GOT3 (cell line): ENCODE measurements at regions not wholly inside any gene's neighbourhood (a gene's known extent, or its start where the extent isn't known, plus 50 kb on each side); places are given as distances from the start of the nearest gene placed in this dataset.
"Not testable (repeated sequence)": the region's sequence is repeated elsewhere in the genome, so short reads cannot be mapped to it uniquely, and the experiment has no call there.

Experiments
- DNase-seq: peaks from one replicate; lab custom pipeline; 2025; ENCODE audit warnings: mixed read lengths; lab: John Stamatoyannopoulos, UW

- DNase-seq: no peak
Measured at GRCh38 chr2:175350105-175350504, 168.6 kb upstream of the ATP5MC3 start.

GRCh38 chr2:175342085-175342484 is 160.6 kb upstream of the ATP5MC3 start:
- no peak for DNase-seq

GRCh38 chr2:175330195-175330594 is 148.7 kb upstream of the ATP5MC3 start:
- no peak for DNase-seq

GRCh38 chr2:175326801-175327200 is 145.3 kb upstream of the ATP5MC3 start:
- DNase-seq: no peak

- not testable (repeated sequence) for DNase-seq
Measured at GRCh38 chr2:175326164-175326563, 144.7 kb upstream of the ATP5MC3 start.

- no peak for DNase-seq
Measured at GRCh38 chr2:175323162-175323561, 141.7 kb upstream of the ATP5MC3 start.

- no peak for DNase-seq
Measured at GRCh38 chr2:175318542-175318941, 137.0 kb upstream of the ATP5MC3 start.

- no peak for DNase-seq
Measured at GRCh38 chr2:175317751-175318150, 136.2 kb upstream of the ATP5MC3 start.

GRCh38 chr2:175312137-175312536 is 130.6 kb upstream of the ATP5MC3 start:
- no peak for DNase-seq

GRCh38 chr2:175310813-175311504 is 129.4 kb upstream of the ATP5MC3 start:
- no peak for DNase-seq

- no peak for DNase-seq
Measured at GRCh38 chr2:175309799-175310198, 128.3 kb upstream of the ATP5MC3 start.

- no peak for DNase-seq
Measured at GRCh38 chr2:175308005-175308404, 126.5 kb upstream of the ATP5MC3 start.

- DNase-seq: no peak
Measured at GRCh38 chr2:175304541-175304940, 123.0 kb upstream of the ATP5MC3 start.

GRCh38 chr2:175293776-175294175 is 112.3 kb upstream of the ATP5MC3 start:
- no peak for DNase-seq

GRCh38 chr2:175293195-175293594 is 111.7 kb upstream of the ATP5MC3 start:
- no peak for DNase-seq

- no peak for DNase-seq
Measured at GRCh38 chr2:175282886-175283285, 101.4 kb upstream of the ATP5MC3 start.

- DNase-seq: no peak
Measured at GRCh38 chr2:175282300-175282699, 100.8 kb upstream of the ATP5MC3 start.

- DNase-seq: no peak
Measured at GRCh38 chr2:175277772-175278171, 96.3 kb upstream of the ATP5MC3 start.

- no peak for DNase-seq
Measured at GRCh38 chr2:175275539-175275938, 94.0 kb upstream of the ATP5MC3 start.

GRCh38 chr2:175259164-175259563 is 77.7 kb upstream of the ATP5MC3 start:
- no peak for DNase-seq

- DNase-seq: no peak
Measured at GRCh38 chr2:175256806-175257585, 75.5 kb upstream of the ATP5MC3 start.

- DNase-seq: not testable (repeated sequence)
Measured at GRCh38 chr2:175256391-175256790, 74.9 kb upstream of the ATP5MC3 start.

GRCh38 chr2:175253871-175254270 is 72.4 kb upstream of the ATP5MC3 start:
- DNase-seq: no peak
